RWPE2 (cell line): ENCODE measurements at regions not wholly inside any gene's neighbourhood (a gene's known extent, or its start where the extent isn't known, plus 50 kb on each side); places are given as distances from the start of the nearest gene placed in this dataset.
"Not testable (repeated sequence)": the region's sequence is repeated elsewhere in the genome, so short reads cannot be mapped to it uniquely, and the experiment has no call there.

ENCODE experiments used
- ATAC-seq: fragments of 200-7000 bp; cut with Tn5 transposase; 3 replicates; pipeline ENCODE4 v1.9.1; 2021; ENCODE audit warnings: low read depth
- DNase-seq: peaks from one replicate; pipeline ENCODE4 v3.0.0-alpha.2; 2020; ENCODE audit warnings: low spot score
- H3K27ac ChIP-seq: fragments of 450-650 bp; 2 replicates; pipeline ENCODE4 v1.5.1; 2017; ENCODE audit warnings: mild to moderate bottlenecking; ENCODE audit not compliant: poor library complexity, severe bottlenecking
- H3K27me3 ChIP-seq: fragments of 250-450 bp; sonication (Bioruptor Pico); 2 replicates; pipeline ENCODE4 v1.5.1; 2021; ENCODE audit warnings: mild to moderate bottlenecking, moderate library complexity; ENCODE audit not compliant: insufficient read depth, poor library complexity, severe bottlenecking
- H3K36me3 ChIP-seq: fragments of 250-450 bp; sonication (Bioruptor Pico); 2 replicates; pipeline ENCODE4 v1.5.1; 2020; ENCODE audit warnings: low read depth, mild to moderate bottlenecking, moderate library complexity
- H3K4me1 ChIP-seq: fragments of 250-450 bp; sonication (Bioruptor Pico); 2 replicates; pipeline ENCODE4 v1.5.1; 2021; ENCODE audit warnings: mild to moderate bottlenecking, moderate library complexity; ENCODE audit not compliant: insufficient read depth, poor library complexity, severe bottlenecking
- H3K4me3 ChIP-seq: fragments of 250-450 bp; sonication (Bioruptor Pico); 2 replicates; pipeline ENCODE4 v1.5.1; 2021; ENCODE audit warnings: mild to moderate bottlenecking, moderate library complexity; ENCODE audit not compliant: severe bottlenecking
- H3K9me3 ChIP-seq: fragments of 250-450 bp; sonication (Bioruptor Pico); 2 replicates; pipeline ENCODE4 v1.5.1; 2021; ENCODE audit warnings: mild to moderate bottlenecking, moderate library complexity; ENCODE audit not compliant: severe bottlenecking
- CTCF ChIP-seq: fragments of 450-650 bp; IDR thresholded peaks from one replicate; pipeline ENCODE4 v1.5.1; 2017; ENCODE audit warnings: mild to moderate bottlenecking, moderate library complexity; ENCODE audit not compliant: poor library complexity, severe bottlenecking

- no peak overlapping the region for H3K27ac ChIP-seq
These were observed 806.5 kb upstream of the CDH10 start for GRCh38 chr5:25451294-25451693.

GRCh38 chr5:25448646-25449045 lies 803.9 kb upstream of the CDH10 start:
- H3K4me3 ChIP-seq: no peak overlapping the region
- no peak for ATAC-seq
- H3K27ac ChIP-seq: no peak overlapping the region

More at GRCh38 chr5:25451294-25451693, 806.5 kb upstream of the CDH10 start:
- no peak for TF ChIP-seq CTCF
- no peaks in the 10 kb centered on the region for H3K4me1 ChIP-seq
- H3K4me3 ChIP-seq: no peak overlapping the region
- no peaks in the 10 kb centered on the region for H3K27me3 ChIP-seq
- no peaks in the 10 kb centered on the region for H3K9me3 ChIP-seq
- ATAC-seq (no peak), DNase-seq (no peak)
- no peaks in the 10 kb centered on the region for H3K36me3 ChIP-seq

GRCh38 chr5:25448190-25448621 lies 803.4 kb upstream of the CDH10 start:
- no peak for TF ChIP-seq CTCF
- Histone ChIP-seq H3K27me3 (no peaks in the 10 kb centered on the region), H3K4me3 (no peak overlapping the region), H3K27ac (no peak overlapping the region), H3K9me3 (no peaks in the 10 kb centered on the region), H3K36me3 (no peaks in the 10 kb centered on the region), H3K4me1 (no peaks in the 10 kb centered on the region)
- ATAC-seq: no peak
- DNase-seq: no peak

More at GRCh38 chr5:25448646-25449045, 803.9 kb upstream of the CDH10 start:
- no peaks in the 10 kb centered on the region for H3K4me1 ChIP-seq
- DNase-seq: no peak
- no peaks in the 10 kb centered on the region for H3K9me3 ChIP-seq
- no peaks in the 10 kb centered on the region for H3K27me3 ChIP-seq
- H3K36me3 ChIP-seq: no peaks in the 10 kb centered on the region
- TF ChIP-seq CTCF: no peak

- not testable (repeated sequence) for H3K27ac ChIP-seq, H3K4me3 ChIP-seq, H3K4me1 ChIP-seq, DNase-seq, H3K27me3 ChIP-seq, ATAC-seq, H3K9me3 ChIP-seq, H3K36me3 ChIP-seq
These were observed 801.3 kb upstream of the CDH10 start for GRCh38 chr5:25446061-25446420.

- ATAC-seq, H3K27ac ChIP-seq, H3K4me1 ChIP-seq, DNase-seq, H3K27me3 ChIP-seq, H3K9me3 ChIP-seq, H3K4me3 ChIP-seq, H3K36me3 ChIP-seq: not testable (repeated sequence)
These were observed 800.7 kb upstream of the CDH10 start for GRCh38 chr5:25445381-25446060.

- ATAC-seq (no peak), DNase-seq (no peak)
- H3K36me3 ChIP-seq: no peaks in the 10 kb centered on the region
- no peak for TF ChIP-seq CTCF
- no peak overlapping the region for H3K4me3 ChIP-seq
- no peaks in the 10 kb centered on the region for H3K9me3 ChIP-seq
- no peaks in the 10 kb centered on the region for H3K4me1 ChIP-seq
- no peaks in the 10 kb centered on the region for H3K27me3 ChIP-seq
- H3K27ac ChIP-seq: no peak overlapping the region
These were observed 799.9 kb upstream of the CDH10 start for GRCh38 chr5:25444697-25445096.
